ENCODE measurements at regions not wholly inside any gene's neighbourhood (a gene's known extent, or its start where the extent isn't known, plus 50 kb on each side); places are given as distances from the start of the nearest gene placed in this dataset.
"Not testable (repeated sequence)": the region's sequence is repeated elsewhere in the genome, so short reads cannot be mapped to it uniquely, and the experiment has no call there.

DNA sequence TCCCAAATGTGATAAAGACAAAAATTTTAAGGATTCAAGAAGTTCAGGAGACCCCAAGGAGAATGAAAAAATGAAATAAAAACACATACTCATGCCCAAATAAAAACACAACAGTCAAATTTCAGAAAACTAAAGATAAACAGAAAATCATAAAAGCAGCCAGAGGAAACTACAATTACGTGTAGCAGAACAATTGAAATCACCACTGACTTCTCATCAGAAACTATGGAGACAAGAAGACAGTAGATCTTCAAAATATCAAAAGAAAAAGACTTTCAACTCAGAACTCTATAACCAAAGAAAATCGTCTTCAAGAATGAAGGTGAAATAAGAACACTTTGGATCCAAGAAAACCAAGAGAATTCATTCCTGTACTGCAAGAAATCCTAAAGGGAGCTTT, 54.9 kb downstream of the DIO3 start:
- DNase-seq (ENCODE audit: low spot score), result no peak

- no peak for DNase-seq (ENCODE audit: low spot score)
Measured at GRCh38 chr14:101619484-101619883, 58.2 kb downstream of the DIO3 start.

DNA sequence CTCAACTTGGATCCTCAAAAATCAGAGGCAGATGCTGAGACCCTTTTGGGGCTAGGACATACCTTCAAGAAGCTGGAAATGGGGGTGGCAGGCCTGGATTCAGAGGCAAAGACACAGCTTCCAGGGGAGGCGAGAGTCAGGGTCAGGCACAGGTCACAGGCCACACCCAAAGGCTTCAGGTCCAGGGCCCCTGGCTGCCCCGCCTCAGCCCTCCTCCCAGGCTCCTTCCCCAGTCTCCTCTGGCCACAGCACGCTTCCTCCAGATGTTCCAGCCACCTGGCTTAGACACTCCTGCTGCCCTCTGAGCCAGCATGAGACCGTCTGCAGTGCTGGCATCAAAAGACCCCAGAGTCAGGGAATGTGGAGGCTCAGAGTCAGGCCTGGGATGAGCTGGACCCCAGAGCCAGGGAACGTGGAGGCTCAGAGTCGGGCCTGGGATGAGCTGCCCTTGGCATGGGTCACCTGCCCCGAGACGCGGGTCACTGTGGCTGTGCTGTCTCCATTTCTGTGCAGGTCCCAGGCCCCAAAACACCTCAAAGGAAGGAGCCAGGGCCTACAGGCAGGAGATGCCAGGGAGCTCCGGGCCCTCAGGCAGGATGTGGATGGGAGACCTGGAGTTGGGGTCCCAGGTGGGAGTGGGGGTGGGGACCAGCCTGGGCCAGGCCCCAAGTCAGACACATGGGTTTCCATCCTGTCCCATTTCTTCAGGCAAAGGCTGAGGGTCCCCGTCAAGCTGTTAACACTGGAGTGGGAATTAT, 58.9 kb downstream of the DIO3 start:
- DNase-seq (ENCODE audit: low spot score), result no peak

DNA sequence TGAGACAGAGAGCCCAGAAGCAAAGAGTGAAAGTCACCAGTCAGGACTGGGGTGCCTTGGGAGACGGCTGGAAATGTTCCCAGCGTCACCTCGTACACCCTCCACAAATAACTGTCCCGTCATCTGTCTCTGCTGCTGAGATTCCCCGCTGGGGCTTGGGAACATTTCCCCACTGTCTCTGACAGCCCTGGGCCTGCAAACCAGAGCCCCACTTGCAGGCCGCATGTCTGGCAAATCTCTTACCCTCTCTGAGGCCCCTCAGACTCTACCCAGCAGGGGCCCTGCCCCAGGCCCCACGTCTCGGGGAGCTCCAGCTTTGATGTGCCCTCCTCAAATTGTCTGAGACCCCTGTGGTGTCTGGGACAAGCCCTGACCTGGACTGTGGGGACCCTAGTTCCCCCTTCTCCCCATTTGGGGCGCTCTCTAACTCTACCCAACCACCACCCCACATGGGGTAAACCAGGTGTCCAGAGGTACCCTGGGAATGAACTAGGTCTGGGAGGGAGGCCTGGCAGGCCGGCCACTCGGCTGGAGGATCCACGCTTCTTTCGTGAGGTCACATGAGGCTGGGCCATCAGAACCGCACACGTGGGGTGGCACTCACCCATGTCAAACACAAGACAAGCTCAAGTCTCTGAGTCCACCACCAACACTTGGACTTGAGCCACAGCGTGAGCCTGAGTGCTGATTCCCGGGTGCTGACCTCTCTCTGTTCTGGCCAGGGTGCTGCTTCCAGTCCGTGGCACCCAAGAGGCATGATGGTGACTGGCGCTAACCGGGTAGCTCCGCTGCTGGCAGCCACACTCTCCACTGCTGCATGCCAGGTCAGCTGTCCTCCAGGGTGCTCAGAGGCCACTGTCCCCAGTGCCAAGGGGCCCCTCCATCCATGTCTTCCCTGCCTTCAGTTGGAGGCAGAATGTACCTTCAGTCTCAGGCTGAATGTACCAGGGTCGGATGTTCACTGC, 59.8 kb downstream of the DIO3 start:
- no peak for DNase-seq (ENCODE audit: low spot score)

GRCh38 chr14:101622251-101623076, 61.2 kb downstream of the DIO3 start:
- no peak for DNase-seq (ENCODE audit: low spot score)

DNA sequence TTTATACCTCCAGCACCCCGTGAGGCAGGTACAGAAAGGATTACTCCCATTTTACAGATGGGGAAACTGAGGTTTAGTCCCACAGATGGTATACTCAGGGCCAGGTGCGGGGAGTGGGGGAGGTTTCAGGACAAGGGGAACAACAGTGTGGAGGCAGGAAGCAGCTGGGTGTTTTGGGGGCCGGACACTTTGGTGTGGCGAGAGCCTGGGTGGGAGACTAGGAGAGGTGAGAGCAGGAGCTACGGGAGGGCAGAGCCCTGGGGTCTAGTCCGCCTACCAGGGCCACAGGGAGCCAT, 61.7 kb downstream of the DIO3 start:
- DNase-seq (ENCODE audit: low spot score), result no peak

DNA sequence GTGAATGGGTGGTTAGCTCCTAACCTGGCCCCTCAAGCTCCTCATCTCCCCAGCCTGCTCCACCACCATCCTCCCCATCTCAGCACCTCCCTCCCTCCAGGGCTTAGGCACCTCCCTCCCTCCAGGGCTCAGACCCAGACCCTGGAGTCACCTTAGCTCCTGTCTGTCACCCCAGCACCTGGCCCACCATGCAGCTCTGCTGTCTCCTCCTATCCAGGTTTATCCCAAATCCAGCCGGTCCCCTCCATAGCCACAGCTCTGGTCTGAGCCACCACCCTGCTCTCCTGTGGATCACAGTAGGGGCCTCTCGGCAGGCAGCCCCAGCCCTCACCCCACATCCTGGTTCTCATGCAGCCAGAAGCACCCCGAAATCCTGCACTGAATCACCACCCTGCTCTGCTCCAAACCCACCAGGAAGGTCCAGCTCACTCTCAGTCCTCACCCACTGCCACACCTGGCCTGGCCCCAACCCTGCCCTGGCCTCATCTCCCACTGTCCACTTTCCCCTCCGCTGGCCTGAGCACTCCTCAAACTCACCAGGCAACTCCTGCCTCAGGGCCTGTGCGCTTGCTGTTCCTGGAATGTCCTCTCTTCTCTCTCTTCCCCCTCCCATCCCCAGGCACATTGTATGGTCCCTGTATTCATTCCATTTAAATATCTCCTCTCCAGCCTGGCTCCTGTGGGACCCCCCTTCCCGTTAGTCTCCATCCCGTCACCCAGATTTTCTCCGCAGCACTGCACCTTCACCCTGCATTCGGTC, 62.6 kb downstream of the DIO3 start:
- DNase-seq (ENCODE audit: low spot score), result no peak

GRCh38 chr14:101624536-101624935, 63.2 kb downstream of the DIO3 start:
- DNase-seq (ENCODE audit: low spot score), result no peak

DNA sequence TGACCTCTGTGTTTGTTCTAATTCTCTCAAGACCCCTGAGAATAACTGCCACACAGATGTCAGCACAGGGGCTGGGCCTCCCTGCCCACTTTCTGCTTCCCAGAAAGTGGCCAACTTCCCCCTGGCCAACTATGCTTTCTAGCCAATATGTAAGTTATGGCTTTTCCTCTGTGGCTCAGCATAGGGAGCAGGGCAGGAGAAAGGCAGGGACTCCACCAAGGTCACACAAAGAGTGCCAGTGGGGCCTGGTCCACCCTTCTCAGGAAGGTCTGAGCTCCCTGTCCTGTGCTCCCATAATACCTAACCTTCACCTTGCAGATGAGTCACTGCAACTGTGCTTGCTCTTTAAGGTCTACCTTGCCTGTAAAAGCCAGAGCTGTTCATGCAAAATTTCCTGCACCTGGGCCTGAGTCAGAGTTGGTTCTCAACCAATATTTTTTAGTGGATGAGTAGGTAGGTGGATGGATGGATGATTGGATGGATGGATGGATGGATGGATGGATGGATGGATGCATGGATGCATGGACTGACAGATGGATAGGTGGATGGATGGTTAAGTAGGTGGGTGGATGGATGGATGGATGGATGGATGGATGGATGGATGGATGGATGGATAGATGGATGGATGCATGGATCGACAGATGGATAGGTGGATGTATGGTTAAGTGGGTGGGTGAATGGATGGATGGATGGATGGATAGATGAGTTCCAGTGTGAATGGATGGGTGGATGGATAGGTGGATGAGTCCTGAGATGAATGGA, 64.2 kb downstream of the DIO3 start:
- DNase-seq (ENCODE audit: low spot score), result no peak

DNA sequence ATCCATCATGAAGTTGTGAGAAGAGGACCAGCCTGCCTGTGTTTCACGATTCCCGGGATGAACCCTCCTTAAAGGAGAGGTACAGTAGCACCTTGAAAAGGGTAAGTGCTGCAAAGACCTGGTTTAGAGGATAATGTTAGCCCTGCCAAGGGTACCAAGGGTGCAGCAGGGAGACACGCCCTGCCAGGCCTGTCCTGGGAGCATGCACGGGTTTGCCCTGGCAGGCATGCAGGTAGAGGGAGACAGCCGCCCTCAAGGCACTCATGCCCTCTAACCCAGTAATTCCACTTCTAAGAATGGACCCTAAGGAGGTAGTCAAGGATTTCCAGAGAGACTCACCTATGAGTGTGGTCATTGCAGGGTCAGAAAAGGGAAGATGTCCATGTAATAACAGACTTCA, 65.0 kb downstream of the DIO3 start:
- DNase-seq (ENCODE audit: low spot score), result no peak

DNA sequence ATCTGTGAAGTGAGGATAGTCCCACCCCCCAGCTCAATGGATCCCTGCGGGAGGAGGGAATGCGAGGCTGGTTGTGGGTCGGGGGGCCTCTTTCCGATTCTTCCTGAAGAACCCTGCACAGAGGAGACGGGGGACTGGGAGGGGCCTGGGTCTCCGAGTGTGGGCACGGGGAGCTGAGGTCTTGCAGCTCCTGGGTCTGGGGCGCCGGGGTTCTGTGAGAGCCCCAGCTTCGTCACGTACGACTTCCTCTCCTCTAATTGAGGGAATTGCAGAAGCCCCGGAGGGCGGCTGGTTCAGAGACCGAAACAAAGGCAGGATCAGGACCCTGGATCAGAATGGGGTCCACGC, 66.6 kb downstream of the DIO3 start:
- DNase-seq (ENCODE audit: low spot score), result no peak

DNA sequence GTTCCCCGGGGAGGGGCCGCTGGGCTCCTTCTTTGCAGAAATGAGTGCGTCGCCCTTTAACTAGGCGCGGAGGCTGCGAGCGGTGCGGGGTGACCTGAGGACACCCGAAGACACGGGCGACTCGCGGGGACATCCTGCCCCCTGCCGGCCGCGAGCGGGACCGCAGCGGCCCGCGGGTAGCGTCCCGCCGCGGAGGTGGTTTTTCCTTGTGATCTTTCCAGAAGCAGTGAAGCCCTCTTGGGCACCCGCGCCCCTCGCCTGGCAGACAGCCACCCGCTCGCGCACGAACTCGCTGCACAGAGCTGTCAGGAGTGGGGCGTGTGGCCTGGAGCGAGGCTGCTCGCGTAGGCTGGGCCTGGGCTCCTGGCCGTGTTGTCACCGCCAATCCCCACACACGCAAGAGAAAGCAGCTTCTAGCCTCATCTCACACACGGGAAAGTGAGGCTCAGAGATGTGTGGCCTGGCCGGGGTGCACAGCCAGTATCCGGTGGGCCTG, 67.2 kb downstream of the DIO3 start:
- DNase-seq (ENCODE audit: low spot score), result peak; percentile 93

- DNase-seq (ENCODE audit: low spot score), result no peak
Measured at GRCh38 chr14:101628975-101629374, 67.7 kb downstream of the DIO3 start.

GRCh38 chr14:101630056-101630965, 69.0 kb downstream of the DIO3 start:
- DNase-seq (ENCODE audit: low spot score), result no peak

DNA sequence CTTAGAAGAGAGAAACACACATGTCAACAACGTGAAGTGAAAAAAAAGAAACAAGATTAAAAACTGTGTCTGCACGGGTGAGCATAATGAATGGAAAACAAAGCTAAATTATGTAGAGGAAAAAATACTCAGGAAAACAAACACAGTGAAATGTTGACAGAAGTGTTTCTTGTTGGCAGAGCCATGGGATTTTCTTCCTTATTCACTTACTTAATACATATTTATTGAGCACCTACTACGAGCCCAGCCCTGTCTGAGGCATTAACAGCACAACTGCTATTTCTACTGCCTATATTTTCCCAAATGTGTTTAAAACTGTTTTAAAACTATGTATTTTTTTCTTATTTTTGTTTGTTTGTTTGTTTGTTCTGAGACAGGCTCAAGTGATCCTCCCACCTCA, 69.9 kb downstream of the DIO3 start:
- no peak for DNase-seq (ENCODE audit: low spot score)

GRCh38 chr14:101631970-101632369, 70.7 kb downstream of the DIO3 start:
- not testable (repeated sequence) for DNase-seq (ENCODE audit: low spot score)

DNA sequence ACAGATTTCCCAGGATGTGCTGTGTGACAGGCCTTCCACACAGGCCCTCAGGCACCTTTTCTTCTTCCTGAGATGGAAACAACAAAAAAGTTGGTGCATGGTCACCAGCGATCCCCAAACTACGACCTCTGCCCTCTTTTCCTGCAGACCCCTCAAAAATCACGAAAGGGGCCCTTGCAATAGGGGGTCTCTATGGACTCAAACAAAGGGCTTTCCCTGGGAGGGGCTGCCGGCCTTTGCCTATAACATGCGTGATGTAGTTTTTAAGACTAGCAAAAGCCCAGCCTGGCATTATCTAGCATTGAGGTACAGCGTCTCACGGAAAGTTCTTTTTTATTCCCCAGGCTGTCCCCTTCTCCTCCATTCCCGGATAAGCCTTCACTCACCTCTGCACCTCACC, 71.2 kb downstream of the DIO3 start:
- no peak for DNase-seq (ENCODE audit: low spot score)

DNA sequence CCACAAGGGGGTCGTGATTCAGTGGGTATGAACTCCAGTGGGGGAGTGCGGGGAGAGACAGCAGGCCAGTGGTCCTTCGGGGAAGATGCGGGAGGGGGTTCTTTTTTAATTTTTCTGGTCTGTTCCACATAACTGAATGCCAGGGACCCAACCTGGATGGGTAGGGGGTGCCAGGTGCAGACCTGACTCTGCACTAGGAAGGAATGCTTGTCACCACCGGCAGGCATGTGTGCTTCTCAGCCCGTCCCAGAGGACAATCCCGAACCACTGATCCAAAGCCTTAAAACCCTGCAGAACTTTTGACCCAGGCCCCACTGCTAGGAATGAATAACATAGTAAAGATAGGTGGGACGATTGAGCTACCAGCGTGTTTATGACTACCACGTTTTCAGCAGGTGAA, 72.0 kb downstream of the DIO3 start:
- no peak for DNase-seq (ENCODE audit: low spot score)

- no peak for DNase-seq (ENCODE audit: low spot score)
Measured at GRCh38 chr14:101634202-101634849, 73.0 kb downstream of the DIO3 start.
